Astrocyte of the spinal cord (primary cell): ENCODE measurements at regions not wholly inside any gene's neighbourhood (a gene's known extent, or its start where the extent isn't known, plus 50 kb on each side); places are given as distances from the start of the nearest gene placed in this dataset.
"Not testable (repeated sequence)": the region's sequence is repeated elsewhere in the genome, so short reads cannot be mapped to it uniquely, and the experiment has no call there.

ENCODE experiments used
- DNase-seq: peaks from one replicate; pipeline ENCODE4 v3.0.0; 2011; ENCODE audit warnings: low read depth, low spot score
- H3K4me3 ChIP-seq: 2 replicates; pipeline ENCODE4 v1.5.1; 2011; ENCODE audit warnings: low read depth, mild to moderate bottlenecking, low read length, moderate library complexity
- CTCF ChIP-seq: IDR thresholded peaks from 2 replicates; pipeline ENCODE4 v1.5.1; 2012; ENCODE audit warnings: low read depth, mild to moderate bottlenecking, low read length, inconsistent platforms
- in situ Hi-C: cut with HindIII; loops from 2 replicates; pipeline ENCODE4 v1.10.0; 2017; ENCODE audit warnings: low sequenced_read_pairs

GRCh38 chr4:112076919-112077608, 68.2 kb upstream of the FAM241A start:
- in situ Hi-C loops: no loop called here
- H3K4me3 ChIP-seq: no peak overlapping the region
- no peak for TF ChIP-seq CTCF
- DNase-seq: no peak

GRCh38 chr4:112077743-112078142, 67.5 kb upstream of the FAM241A start:
- no peak for DNase-seq
- no peak overlapping the region for H3K4me3 ChIP-seq
- in situ Hi-C loops: no loop called here
- no peak for TF ChIP-seq CTCF

GRCh38 chr4:112082954-112083586, 62.2 kb upstream of the FAM241A start:
- H3K4me3 ChIP-seq: no peak overlapping the region
- TF ChIP-seq CTCF: no peak
- in situ Hi-C loops: no loop called here
- peak; percentile 75 for DNase-seq

GRCh38 chr4:112083587-112084347, 61.5 kb upstream of the FAM241A start:
- in situ Hi-C loops: no loop called here
- peak; percentile 26 for DNase-seq
- H3K4me3 ChIP-seq: no peak overlapping the region
- no peak for TF ChIP-seq CTCF

- TF ChIP-seq CTCF: no peak
- in situ Hi-C loops: no loop called here
- no peak for DNase-seq
- no peak overlapping the region for H3K4me3 ChIP-seq
These were observed 59.9 kb upstream of the FAM241A start for GRCh38 chr4:112085156-112086035.

- no peak overlapping the region for H3K4me3 ChIP-seq
- DNase-seq: no peak
- TF ChIP-seq CTCF: no peak
- in situ Hi-C loops: no loop called here
These were observed 59.2 kb upstream of the FAM241A start for GRCh38 chr4:112086036-112086434.

- in situ Hi-C loops, H3K4me3 ChIP-seq, DNase-seq: not testable (repeated sequence)
These were observed 58.6 kb upstream of the FAM241A start for GRCh38 chr4:112086661-112087060.

GRCh38 chr4:112092330-112092729, 52.9 kb upstream of the FAM241A start:
- in situ Hi-C loops, DNase-seq, H3K4me3 ChIP-seq: not testable (repeated sequence)
